Tibial nerve (tissue), 4 donors: ENCODE measurements at regions not wholly inside any gene's neighbourhood (a gene's known extent, or its start where the extent isn't known, plus 50 kb on each side); places are given as distances from the start of the nearest gene placed in this dataset.

ENCODE experiments used
- EP300 ChIP-seq, 2 donors: sonication (generic); formaldehyde crosslinking; IDR thresholded peaks; one replicate each; pipeline ENCODE4 v1.6.1; 2017; ENCODE audit warnings: antibody characterized with exemption in 2 of 2, mild to moderate bottlenecking in 1 of 2
- POLR2A ChIP-seq, 2 donors: fragments of 450-650 bp; IDR thresholded peaks; one replicate each; pipeline ENCODE4 v1.6.1; 2017; ENCODE audit warnings: antibody characterized with exemption in 2 of 2, mild to moderate bottlenecking in 2 of 2, moderate library complexity in 2 of 2
- TF ChIP-seq, protein P1 (sequence below), 5 experiments: fragments of 200-600 bp in 3 of 5; fragments of 450-650 bp in 2 of 5; sonication (generic) in 3 of 5; IDR thresholded peaks; one replicate each; pipeline ENCODE4 v1.5.1; 2016 to 2019; ENCODE audit warnings: antibody characterized with exemption in 5 of 5, mild to moderate bottlenecking in 3 of 5, moderate library complexity in 2 of 5

GRCh38 chr18:2485983-2486382 lies 85.3 kb downstream of the METTL4 start:
- TF ChIP-seq EP300 (IDR thresholded peaks at IDR 0.05) (no peak), POLR2A (IDR thresholded peaks at IDR 0.05) (no peak)
- TF ChIP-seq, protein P1, sequence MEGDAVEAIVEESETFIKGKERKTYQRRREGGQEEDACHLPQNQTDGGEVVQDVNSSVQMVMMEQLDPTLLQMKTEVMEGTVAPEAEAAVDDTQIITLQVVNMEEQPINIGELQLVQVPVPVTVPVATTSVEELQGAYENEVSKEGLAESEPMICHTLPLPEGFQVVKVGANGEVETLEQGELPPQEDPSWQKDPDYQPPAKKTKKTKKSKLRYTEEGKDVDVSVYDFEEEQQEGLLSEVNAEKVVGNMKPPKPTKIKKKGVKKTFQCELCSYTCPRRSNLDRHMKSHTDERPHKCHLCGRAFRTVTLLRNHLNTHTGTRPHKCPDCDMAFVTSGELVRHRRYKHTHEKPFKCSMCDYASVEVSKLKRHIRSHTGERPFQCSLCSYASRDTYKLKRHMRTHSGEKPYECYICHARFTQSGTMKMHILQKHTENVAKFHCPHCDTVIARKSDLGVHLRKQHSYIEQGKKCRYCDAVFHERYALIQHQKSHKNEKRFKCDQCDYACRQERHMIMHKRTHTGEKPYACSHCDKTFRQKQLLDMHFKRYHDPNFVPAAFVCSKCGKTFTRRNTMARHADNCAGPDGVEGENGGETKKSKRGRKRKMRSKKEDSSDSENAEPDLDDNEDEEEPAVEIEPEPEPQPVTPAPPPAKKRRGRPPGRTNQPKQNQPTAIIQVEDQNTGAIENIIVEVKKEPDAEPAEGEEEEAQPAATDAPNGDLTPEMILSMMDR (IDR thresholded peaks at IDR 0.05): no peak
